GM18870 (cell line): ENCODE measurements at regions not wholly inside any gene's neighbourhood (a gene's known extent, or its start where the extent isn't known, plus 50 kb on each side); places are given as distances from the start of the nearest gene placed in this dataset.

Experiments
- ATAC-seq: cut with Tn5 transposase; IDR thresholded peaks from one replicate; pipeline ENCODE4 v1.9.1; 2021; ENCODE audit warnings: moderate library complexity; ENCODE audit not compliant: unreplicated experiment

DNA sequence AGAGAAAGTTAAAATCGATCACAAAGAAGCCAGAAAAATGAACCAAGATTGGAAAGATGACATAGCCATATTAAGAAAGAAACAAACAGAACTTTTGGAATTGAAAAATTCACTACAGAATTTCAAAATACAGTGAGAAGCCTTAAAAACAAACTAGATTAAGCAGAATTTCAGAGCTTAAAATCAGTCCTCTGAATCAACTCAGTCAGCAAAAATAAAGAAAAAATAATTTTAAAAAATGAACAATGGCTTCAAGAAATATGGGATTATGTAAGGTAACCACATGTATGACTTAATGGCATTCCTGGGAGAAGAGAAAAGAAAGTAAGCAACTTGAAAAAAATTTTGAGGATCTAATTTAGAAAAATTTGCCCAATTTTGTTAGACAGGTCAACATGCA is 696.2 kb downstream of the TSN start:
- no peak for ATAC-seq

DNA sequence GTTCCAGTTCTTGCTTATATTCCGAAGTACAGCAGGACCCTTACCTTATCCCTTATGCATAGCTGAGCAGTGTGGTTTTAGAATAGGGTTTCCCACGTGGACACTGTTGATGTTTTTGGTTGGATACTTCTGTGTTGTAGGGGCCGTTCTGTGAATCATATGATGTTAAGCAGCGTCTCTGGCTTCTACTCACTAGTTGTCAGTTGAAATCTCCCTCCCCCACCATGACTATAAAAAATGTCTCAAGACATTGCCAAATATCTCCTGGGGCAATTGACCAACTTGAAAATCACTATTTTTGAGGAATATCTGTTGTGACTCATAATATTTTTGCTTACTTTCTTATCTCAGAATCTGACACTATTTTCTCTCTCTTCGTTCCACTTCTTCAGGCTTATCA is 713.7 kb downstream of the TSN start:
- no peak for ATAC-seq

DNA sequence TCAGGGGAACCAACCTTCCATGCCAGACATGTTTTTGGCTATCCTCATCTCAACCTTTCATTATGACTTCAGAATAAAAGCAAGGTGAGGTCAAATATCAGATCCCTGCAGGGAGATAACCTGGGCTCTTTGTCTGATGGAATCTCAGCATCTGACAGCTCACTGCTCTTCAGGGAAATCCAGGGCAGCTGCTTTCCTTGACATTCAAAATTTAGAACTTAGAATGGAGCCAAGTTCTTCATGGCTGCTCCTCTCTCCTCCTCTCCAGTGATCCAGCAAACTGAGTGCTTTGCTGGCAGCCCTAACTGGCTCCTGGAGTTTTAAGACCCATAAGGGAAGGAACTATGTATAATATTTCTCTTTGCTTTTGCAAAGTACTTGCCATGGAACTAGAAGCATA is 716.3 kb downstream of the TSN start:
- no peak for ATAC-seq

DNA sequence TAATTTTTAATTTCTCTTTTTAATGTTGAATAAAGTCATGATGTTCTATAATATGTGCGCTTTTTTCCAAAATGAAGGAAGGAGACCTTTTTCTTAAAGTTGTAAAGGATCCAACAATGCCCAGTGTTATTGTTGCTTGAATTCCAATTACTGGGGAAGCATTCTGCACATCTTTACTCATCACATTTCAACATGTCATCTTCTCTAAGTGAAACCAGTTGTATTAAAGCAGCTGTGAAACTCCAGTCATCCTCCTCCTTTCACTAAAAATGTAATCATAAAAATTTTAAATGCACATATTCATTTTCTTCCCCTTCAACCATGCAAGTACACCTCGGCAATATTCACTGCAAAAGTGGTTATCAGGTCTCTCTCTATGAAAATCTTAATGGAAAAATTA is 722.7 kb downstream of the TSN start:
- ATAC-seq: no peak

DNA sequence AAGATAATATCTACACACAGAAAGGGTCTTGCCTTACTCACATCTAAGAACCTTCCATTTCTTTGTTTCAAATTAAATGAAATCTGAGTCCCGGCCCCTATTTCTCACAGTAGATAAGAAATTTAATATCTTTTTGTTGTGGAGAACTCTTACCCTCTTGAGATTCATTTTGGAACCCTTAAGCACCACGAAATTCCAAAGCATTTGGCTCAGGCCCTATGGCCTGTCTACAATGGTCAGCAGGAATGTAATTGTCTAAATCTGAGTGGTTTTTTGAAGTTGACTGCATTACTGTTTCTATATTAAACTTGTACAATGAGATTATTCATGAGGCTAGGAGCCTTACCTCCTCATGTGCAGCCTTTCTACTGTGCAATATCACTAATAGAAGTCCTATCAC is 723.3 kb downstream of the TSN start:
- ATAC-seq: no peak

DNA sequence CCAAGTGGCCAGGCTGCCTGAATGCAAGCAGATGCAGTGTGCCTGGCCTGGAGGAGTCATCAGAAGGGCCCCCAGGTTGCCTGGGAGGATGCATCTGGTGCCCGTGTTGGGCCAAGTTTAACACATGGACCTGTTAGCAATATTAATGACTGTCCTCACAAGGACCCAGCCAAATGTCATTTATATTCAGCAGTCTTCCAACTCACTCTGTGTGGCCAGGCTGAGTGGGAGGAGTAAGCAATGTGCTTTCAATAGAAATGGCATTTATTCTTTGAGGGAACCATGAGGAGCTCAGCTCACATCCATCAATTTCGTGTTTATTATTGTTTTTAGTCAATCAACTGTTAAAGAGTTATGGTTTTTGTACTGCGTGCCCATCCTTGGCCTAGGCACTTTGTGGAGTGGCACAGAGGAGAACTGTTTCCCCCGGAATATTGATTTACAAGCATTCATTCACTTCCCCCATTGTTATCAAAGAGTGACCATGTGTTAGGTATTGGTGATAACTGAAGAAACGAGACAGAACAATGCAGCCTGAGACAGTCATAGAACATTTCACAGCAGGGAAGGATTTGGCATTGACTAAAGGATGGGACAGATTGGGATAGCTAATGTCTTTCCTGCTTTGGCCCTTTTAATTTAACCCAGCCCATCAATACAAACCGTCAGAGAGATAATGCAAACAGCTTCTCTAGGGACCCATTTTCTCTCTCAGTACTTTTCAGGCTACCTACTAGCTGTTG is 725.2 kb downstream of the TSN start:
- no peak for ATAC-seq

DNA sequence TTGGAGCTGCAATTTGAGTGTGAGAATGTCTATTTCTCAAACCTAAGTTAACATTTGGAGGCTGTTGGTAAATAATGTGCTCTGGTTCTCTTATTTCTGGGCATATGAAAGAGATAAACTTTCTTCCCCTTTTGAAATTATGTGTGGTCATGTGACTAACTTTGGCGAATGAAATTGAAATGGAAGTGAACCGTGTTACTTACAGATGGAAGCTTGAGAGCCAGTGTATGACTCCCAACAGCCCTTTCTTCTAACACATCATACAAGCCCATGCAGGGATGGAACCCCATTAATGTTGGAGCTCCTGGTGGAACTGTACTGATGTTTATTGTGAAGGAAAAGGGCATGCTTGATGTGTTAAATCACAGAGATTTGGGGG is 725.8 kb downstream of the TSN start:
- no peak for ATAC-seq

DNA sequence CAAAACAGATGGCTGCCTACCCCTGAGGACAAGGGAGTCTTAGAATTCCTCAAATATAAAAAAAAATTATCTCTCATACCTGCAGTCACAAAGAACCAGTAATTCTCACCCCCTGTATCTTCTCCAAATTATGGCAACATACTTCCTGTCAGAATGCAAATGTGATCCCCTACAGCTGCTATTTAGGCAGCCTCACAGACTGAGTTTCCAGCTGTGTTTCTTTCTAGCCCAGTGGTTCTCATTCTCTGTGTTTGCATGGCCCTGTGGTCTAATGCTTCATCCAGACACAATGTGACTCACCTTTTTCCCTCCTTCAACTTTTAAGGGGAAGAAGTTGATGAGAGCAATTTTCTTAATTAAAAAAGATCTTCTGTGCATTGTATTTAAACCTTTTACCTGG is 726.3 kb downstream of the TSN start:
- no peak for ATAC-seq

DNA sequence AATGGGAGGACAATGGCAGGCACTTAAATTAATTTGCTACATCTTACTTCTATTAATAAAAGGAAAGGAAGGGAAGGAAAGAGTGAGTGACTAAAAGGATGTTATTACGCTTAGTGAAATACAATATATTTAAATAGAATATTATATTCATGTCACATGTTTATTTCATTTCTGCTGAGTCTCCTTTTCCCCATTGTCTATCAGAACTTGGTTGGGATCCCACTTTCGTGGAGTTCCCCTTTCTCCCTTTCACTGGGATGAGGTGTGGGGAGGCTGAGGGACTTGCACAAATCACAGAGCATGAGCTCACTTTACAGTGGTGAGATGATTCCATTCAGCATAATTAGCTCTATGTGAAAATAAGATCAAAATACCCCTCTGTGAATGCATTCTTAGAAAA is 730.6 kb downstream of the TSN start:
- ATAC-seq: no peak

DNA sequence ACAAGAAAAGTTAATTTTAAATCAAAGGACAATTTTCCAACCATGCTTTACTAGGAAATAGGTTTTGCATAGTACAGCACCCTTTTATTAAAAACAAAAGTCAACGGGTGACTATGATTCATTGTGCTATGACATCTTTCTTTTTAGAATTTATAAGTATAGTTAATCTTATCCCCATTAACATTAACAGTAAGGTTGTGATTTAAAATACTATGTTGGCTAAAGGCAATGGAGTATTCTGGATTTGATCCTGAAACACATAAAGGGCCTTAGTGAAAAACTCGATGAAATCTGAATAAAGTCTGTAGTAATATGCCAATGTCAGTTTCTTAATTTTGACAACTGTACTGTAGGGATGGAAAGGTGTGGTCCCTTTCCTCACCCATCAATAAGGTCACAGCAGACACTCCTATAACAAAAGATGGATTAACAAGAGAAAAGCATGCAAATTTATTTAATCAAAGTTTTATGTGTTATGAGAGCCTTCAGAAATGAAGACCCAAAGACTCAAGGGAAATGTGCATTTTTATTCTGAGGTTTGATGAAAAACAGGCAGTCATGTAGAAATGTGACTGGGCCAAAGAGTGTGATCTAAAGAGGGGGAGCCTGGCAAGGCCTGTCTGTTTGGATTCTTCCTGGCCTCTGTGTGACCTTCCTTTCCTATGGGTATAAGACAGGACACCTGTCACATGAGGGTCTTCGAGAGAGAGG is 731.4 kb downstream of the TSN start:
- ATAC-seq: no peak

DNA sequence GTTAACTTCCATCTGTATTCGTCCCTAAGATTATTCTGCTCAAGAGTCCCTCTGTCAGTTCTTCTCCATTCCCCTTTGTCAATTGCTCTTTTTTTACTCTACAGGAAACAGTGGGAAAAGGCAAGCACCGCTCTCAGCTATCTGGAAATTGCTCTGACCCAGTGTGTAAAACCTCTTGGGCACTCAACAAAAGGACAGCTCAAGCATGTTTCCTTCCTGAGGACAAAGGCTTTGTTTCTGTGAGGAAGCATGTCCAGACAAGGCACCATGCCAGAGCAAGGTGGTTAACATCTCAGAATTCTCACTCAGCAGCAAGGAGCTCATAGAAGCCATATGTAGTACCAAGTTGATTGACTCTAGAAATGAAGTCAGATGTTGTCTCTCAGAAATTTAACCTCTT is 735.6 kb downstream of the TSN start:
- no peak for ATAC-seq

DNA sequence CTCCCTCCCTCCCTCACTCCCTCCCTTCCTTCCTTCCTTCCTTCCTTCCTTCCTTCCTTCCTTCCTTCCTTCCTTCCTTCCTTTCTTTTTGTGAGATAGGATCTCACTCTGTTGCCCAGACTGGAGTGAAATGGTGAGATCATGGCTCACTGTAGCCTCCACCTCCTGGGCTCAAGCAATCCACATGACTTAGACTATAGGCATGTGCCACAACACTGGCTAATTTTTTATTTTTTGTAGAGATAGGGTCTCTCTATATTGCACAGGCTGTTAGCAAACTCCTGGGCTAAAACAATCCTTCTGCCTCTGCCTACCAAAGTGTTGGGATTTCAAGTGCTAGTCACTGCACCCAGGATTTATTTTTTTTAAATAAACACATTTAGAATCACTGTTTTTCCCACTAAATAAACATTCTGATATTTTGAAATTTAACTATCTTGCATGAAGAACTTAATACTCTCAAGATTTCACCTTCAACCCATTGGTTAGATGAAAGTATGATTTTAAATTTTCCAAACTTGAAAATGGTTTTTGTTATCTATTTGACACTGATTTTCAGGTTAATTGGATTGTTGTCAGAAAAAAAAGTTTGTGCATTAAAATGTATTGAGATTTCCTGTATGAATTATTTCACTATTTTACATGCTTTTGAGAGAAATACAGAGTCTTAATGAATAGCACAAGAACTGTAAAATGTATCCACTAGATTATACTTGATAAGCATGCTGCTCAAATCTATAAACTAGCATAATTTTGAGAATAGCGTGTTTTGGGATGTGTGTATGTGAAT is 745.1 kb downstream of the TSN start:
- ATAC-seq: no peak

DNA sequence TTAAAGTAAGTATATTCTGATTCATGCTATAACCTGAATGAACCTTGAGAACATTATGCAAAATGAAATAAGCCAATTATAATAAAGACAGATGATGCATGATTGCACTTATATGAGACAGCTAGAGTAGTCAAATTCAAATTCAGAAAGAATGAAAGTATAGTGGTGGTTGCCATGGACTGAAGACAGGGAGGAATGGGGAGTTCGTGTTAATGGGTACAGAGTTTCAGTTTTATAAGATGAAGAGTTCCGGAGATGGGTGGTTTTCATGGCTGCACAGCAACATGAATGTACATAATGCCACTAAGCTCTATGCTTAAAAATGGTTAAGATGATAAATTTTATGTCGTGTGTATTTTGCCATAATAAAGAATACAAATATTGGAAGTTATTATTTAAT is 751.2 kb downstream of the TSN start:
- ATAC-seq: no peak

DNA sequence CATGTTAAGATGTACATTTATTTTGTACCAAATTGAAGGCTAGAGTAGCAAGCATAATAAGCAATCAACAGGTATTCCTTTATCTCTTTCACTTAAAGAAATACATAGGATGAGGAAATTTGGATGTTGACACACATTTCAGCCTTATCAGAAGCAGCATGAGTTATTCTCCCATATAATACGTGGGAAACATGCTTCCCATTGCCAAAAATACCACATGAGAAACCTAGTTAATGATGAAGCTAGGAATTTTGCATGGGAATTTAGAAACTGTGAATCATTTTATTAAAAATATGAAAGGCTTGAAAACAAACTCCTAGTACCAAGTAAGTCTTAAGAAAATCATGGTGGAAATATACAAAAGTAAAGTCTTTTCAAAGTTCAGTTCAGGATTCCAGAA is 751.8 kb downstream of the TSN start:
- ATAC-seq: no peak

DNA sequence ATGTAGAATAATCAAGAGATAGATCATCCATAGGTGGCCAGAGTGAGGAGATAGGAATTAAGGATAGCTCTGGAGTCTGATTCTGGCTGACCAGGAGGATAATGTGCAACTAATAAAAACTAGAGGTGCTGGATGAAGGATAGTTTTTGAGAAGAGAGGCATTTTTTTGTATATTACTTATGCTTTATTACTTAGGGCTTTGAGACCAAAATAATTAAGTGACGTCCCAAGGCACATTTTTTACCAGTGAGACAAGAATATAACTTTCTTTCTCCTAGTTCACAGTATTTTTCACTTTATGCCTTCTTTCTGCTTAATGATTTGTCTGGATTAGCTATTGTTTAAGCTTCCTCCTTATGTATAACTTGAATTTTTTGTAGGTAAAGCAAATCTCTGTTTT is 756.6 kb downstream of the TSN start:
- no peak for ATAC-seq

DNA sequence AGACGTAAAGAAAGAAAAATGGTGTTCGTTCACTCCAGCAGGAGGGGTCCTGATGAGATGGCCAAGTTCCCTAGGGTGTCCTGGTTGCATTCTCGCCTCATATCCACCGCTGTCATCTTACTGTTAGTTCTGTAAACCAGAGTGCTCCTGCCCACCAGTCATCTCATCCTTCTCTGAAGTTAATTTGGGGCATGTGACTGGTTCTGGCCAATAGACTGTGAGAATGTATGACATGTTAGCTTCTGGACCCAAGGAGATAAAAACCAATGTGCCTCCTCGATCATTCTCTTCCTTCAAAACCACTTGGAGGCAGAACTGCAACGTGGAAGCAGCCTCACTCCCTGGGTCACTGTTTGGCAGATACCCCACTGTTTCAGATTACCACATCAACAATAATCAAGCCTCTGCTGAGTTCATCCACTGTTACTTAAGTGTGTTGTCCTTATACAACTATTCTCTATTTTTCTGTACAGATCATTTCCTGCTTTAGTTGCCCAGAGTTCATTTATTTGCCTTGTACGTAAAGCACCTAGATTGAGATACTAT is 759.1 kb downstream of the TSN start:
- no peak for ATAC-seq

DNA sequence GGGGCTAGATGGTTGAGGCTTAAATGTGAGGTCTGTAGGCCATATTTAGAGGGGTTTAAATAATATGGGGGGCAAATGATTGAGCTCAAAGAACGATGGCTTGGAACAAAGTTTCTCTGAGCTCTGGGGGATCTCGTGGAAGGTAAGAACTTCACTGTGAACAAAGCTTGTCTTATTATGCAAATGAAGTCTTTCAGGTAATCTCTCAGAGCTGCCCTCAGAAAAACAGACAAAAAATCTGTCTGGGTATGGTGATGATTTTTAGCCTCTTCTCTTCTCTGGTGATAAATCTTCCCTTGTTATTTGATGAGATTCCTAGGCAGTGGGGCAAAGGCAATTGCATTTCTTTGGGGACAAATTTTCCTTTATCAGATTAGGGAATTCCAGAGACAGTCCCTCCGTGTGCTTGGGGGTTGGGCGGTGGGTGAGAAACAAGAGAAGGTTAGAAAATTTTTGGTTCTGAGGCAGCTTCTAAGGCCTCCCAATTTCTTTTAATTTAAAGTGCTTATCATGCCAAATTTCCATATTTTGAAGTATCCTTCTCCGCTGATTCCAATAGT is 760.4 kb downstream of the TSN start:
- ATAC-seq: no peak

DNA sequence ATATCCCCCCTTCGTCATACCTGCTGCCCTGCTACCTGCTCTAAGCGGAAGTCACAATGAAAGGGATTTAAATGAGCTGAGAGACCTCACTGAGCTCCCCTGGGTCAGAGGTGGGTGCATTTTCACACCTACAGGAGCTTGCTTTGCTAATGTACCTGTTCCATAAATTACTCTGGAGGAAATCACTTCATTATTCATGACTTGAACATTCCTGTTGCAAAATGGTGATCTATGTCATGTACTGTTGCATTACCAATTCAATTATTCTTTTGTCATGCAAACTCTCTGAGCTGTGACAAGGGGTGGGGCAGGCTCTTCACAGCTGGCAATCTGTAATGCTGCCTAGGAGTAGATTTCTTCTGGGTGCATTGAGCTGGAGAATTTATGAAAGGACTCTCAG is 761.3 kb downstream of the TSN start:
- ATAC-seq: no peak

DNA sequence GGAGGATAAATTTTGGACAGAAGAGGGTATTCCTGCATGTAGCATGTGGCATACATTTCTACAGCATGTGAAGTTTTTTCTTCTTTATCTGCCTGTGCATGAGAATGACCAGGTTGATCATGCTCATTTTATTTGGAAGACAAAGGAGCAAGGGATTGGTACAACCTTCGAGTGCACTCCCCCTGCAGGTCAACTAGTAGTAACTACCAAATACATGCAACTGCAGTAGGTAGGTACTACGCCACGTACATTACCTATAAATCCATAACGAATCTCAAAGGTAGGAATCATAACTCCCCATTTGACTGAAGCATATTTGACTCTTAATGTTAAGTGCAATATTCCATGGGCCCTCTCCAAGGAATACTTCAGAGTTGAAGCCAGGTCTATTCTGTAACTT is 763.9 kb downstream of the TSN start:
- ATAC-seq: no peak

DNA sequence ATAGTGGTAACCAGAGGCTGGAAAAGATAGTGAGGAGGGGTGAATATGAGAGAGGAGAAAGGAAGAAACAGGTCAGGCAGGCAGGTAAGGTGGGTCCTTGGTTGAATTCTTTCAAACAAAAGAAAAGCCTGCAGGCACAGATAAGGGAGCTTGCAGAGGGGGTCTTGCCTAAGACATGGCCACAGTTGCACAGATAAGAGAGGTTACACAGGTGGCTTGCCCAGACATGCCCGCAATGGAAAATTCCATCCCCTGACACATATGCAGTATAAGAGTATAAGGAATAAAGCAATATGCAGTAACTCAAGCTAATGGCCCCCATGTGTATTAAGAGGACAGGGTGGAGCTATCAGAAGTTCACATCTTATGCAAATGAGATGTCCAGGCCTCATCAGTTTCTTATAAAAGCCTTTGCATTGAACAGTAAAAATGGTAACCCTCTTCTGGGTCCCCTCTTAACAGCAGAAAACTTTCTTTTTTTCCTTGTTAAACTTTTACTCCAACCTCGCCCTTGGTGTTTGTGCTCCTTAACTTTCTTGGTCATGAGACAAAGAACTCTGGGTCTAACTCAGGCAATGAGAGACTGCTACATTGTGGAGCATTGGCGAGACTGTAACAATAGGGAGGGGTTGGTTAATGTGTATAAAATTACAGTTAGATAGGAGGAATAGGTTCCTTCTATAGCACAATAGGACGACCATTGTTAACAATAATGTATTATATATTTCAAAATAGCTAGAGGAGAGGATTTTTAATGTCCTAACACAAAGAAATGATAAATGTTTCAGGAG is 764.6 kb downstream of the TSN start:
- no peak for ATAC-seq

DNA sequence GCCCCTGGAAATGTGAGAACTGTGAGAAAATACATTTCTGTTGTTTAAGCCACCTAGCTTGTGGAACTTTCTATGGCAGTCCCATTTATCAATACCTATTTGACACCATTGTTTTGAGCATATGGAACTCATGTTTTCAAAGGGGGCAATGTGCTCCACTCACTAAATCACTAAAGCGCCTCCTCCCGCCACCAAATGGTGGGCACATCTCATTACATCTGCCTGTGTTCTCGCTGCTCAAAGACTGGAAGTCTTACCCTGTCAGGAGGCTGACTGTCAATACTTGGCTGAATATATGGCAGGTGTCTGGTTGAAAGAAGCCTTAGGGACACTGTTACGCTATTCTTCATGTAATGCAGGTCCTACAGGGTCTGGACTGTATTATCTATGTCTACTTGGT is 767.7 kb downstream of the TSN start:
- no peak for ATAC-seq
